H1 (cell line): ENCODE measurements at regions not wholly inside any gene's neighbourhood (a gene's known extent, or its start where the extent isn't known, plus 50 kb on each side); places are given as distances from the start of the nearest gene placed in this dataset.

Source experiments
- CTCF ChIA-PET: fragments of 300-600 bp; sonication (Branson Sonifier 250); formaldehyde crosslinking; loops from one replicate; lab custom pipeline; 2021; ENCODE audit not compliant: partially characterized antibody; lab: Charles Lee
- POLR2A ChIA-PET: fragments of 300-600 bp; sonication (Branson Sonifier 250); formaldehyde crosslinking; loops from one replicate; lab custom pipeline; 2021; ENCODE audit warnings: inconsistent platforms; ENCODE audit not compliant: partially characterized antibody; lab: Charles Lee
- DNase-seq, 2 experiments: peaks; one replicate each; pipeline versions ENCODE4 v3.0.0 to v3.0.0-alpha.2; 2010 to 2022; ENCODE audit warnings: low spot score in 2 of 2, low read depth in 1 of 2, mixed read lengths in 1 of 2
- FAIRE-seq: peaks from 2 replicates; lab custom pipeline; 2011; peaks lifted over from hg19 to GRCh38; lab: Jason Lieb, UNC
- H2AFZ ChIP-seq: 2 replicates; pipeline ENCODE4 v1.8.1; 2012; ENCODE audit warnings: low read length, inconsistent platforms
- H2AK5ac ChIP-seq: 2 replicates; pipeline ENCODE4 v1.6.1; 2013; ENCODE audit warnings: low read depth, low read length
- H2BK120ac ChIP-seq: replicated peaks from 2 replicates; pipeline ENCODE3; 2013; ENCODE audit warnings: low read depth, low read length, inconsistent platforms
- H2BK12ac ChIP-seq: 2 replicates; pipeline ENCODE4 v1.6.1; 2013; ENCODE audit warnings: low read depth, low read length
- H2BK15ac ChIP-seq: 2 replicates; pipeline ENCODE4 v1.6.1; 2013; ENCODE audit warnings: low read length
- H2BK20ac ChIP-seq: 2 replicates; pipeline ENCODE4 v1.6.1; 2013; ENCODE audit warnings: low read length
- H2BK5ac ChIP-seq: 2 replicates; pipeline ENCODE4 v1.6.1; 2013; ENCODE audit warnings: low read depth, low read length
- H3K14ac ChIP-seq: 2 replicates; pipeline ENCODE4 v1.6.1; 2013; ENCODE audit warnings: inconsistent platforms; ENCODE audit not compliant: insufficient read length
- H3K18ac ChIP-seq: 2 replicates; pipeline ENCODE4 v1.6.1; 2013; ENCODE audit warnings: low read length; ENCODE audit errors: extremely low read depth
- H3K23ac ChIP-seq: 2 replicates; pipeline ENCODE4 v1.6.1; 2013; ENCODE audit warnings: inconsistent platforms; ENCODE audit not compliant: insufficient read length
- H3K23me2 ChIP-seq: 2 replicates; pipeline ENCODE4 v1.6.1; 2013; ENCODE audit warnings: low read depth, low read length
- H3K27ac ChIP-seq: 2 replicates; pipeline ENCODE4 v1.6.1; 2011; ENCODE audit warnings: low read depth, low read length, inconsistent platforms
- H3K27me3 ChIP-seq, 4 experiments: replicated peaks in 1 of 4; 1 replicate in 1 of 4; 2 replicates in 3 of 4; pipeline versions ENCODE4 v1.6.1 to v1.8.1; 2011 to 2013; ENCODE audit warnings: low read length in 3 of 4, mild to moderate bottlenecking in 3 of 4, inconsistent platforms in 2 of 4, mixed read lengths in 2 of 4, moderate library complexity in 1 of 4; ENCODE audit not compliant: control insufficient read depth in 3 of 4, insufficient read depth in 3 of 4; ENCODE audit errors: extremely low read depth in 1 of 4
- H3K36me3 ChIP-seq, 4 experiments: 2 replicates each; pipeline versions ENCODE4 v1.6.1 to v1.8.1; 2011 to 2013; ENCODE audit warnings: mild to moderate bottlenecking in 4 of 4, low read length in 3 of 4, moderate library complexity in 2 of 4, control low read depth in 1 of 4, inconsistent platforms in 1 of 4; ENCODE audit not compliant: insufficient read depth in 4 of 4, control insufficient read depth in 2 of 4
- H3K4ac ChIP-seq: replicated peaks from 2 replicates; pipeline ENCODE3; 2013; ENCODE audit warnings: low read length, low read depth, mixed read lengths, inconsistent platforms; ENCODE audit not compliant: insufficient read length
- H3K4me1 ChIP-seq, 4 experiments: replicated peaks in 1 of 4; 1 replicate in 1 of 4; 2 replicates in 3 of 4; pipeline versions ENCODE4 v1.6.1 to v1.8.1; 2011 to 2013; ENCODE audit warnings: low read length in 3 of 4, inconsistent platforms in 2 of 4, mixed read lengths in 1 of 4; ENCODE audit not compliant: insufficient read depth in 4 of 4, control insufficient read depth in 3 of 4
- H3K4me2 ChIP-seq, 2 experiments: 2 replicates each; pipeline versions ENCODE4 v1.6.1 to v1.8.1; 2011 to 2013; ENCODE audit warnings: low read depth in 2 of 2, low read length in 2 of 2, control low read depth in 1 of 2, inconsistent platforms in 1 of 2, mild to moderate bottlenecking in 1 of 2; ENCODE audit not compliant: insufficient read depth in 1 of 2
- H3K4me3 ChIP-seq, 4 experiments: fragments of 200-600, 300-600 bp in 1 of 4; sonication (generic), shearing (Covaris generic), sonication (Bioruptor Twin) in 1 of 4; 2 replicates each; pipeline versions ENCODE4 v1.5.1 to v1.8.1; 2011 to 2016; ENCODE audit warnings: low read length in 4 of 4, low read depth in 3 of 4, control low read depth in 2 of 4, inconsistent platforms in 2 of 4, mild to moderate bottlenecking in 2 of 4, mixed read lengths in 1 of 4, moderate library complexity in 1 of 4; ENCODE audit not compliant: insufficient read depth in 2 of 4; ENCODE audit errors: extremely low read depth in 1 of 4
- H3K56ac ChIP-seq: replicated peaks from 2 replicates; pipeline ENCODE3; 2013; ENCODE audit warnings: low read depth, mild to moderate bottlenecking, mixed read lengths, low read length, inconsistent platforms; ENCODE audit not compliant: insufficient read length
- H3K79me1 ChIP-seq: 2 replicates; pipeline ENCODE4 v1.6.1; 2013; ENCODE audit warnings: low read depth, low read length, control low read depth
- H3K79me2 ChIP-seq, 2 experiments: 2 replicates each; pipeline versions ENCODE4 v1.6.1 to v1.8.1; 2012 to 2013; ENCODE audit warnings: low read length in 2 of 2, mild to moderate bottlenecking in 2 of 2, inconsistent platforms in 1 of 2; ENCODE audit not compliant: insufficient read depth in 2 of 2, control insufficient read depth in 1 of 2
- H3K9ac ChIP-seq, 4 experiments: replicated peaks in 1 of 4; 1 replicate in 1 of 4; 2 replicates in 3 of 4; pipeline versions ENCODE4 v1.6.1 to v1.8.1; 2011 to 2013; ENCODE audit warnings: low read depth in 3 of 4, low read length in 3 of 4, control low read depth in 2 of 4, mild to moderate bottlenecking in 2 of 4, moderate library complexity in 2 of 4, inconsistent platforms in 1 of 4; ENCODE audit errors: extremely low read depth in 1 of 4
- H3K9me3 ChIP-seq, 2 experiments: 2 replicates each; pipeline versions ENCODE4 v1.6.1 to v1.8.1; 2012 to 2013; ENCODE audit warnings: mild to moderate bottlenecking in 2 of 2, moderate library complexity in 2 of 2, control low read depth in 1 of 2, inconsistent platforms in 1 of 2, low read depth in 1 of 2, low read length in 1 of 2, mixed read lengths in 1 of 2; ENCODE audit not compliant: insufficient read depth in 2 of 2
- H4K20me1 ChIP-seq, 2 experiments: replicated peaks in 1 of 2; 2 replicates each; pipeline versions ENCODE3 to v1.8.1; 2011 to 2013; ENCODE audit warnings: inconsistent platforms in 2 of 2, low read length in 2 of 2, mild to moderate bottlenecking in 1 of 2; ENCODE audit not compliant: insufficient read depth in 2 of 2, control insufficient read depth in 1 of 2
- H4K5ac ChIP-seq: 2 replicates; pipeline ENCODE4 v1.6.1; 2013; ENCODE audit warnings: low read length, low read depth, mixed read lengths, inconsistent platforms; ENCODE audit not compliant: insufficient read length
- H4K8ac ChIP-seq: 2 replicates; pipeline ENCODE4 v1.8.0; 2013; ENCODE audit warnings: mild to moderate bottlenecking, moderate library complexity, low read length, inconsistent platforms; ENCODE audit not compliant: insufficient read depth; ENCODE audit errors: extremely low read depth
- H4K91ac ChIP-seq: replicated peaks from 2 replicates; pipeline ENCODE3; 2013; ENCODE audit warnings: low read length, mixed read lengths, inconsistent platforms; ENCODE audit not compliant: insufficient read length
- POU5F1 ChIP-seq: IDR thresholded peaks from 2 replicates; pipeline ENCODE4 v1.6.1; 2011; ENCODE audit warnings: low read depth, mild to moderate bottlenecking, low read length, moderate library complexity
- SIN3A ChIP-seq, 2 experiments: IDR thresholded peaks in 1 of 2; conservative IDR thresholded peaks in 1 of 2; 2 replicates each; pipeline ENCODE4 v1.6.1; 2011 to 2012; ENCODE audit warnings: low read length in 2 of 2, improper control_type of control experiment in 1 of 2, low read depth in 1 of 2, mild to moderate bottlenecking in 1 of 2
- SP2 ChIP-seq: IDR thresholded peaks from 2 replicates; pipeline ENCODE4 v1.6.1; 2012; ENCODE audit warnings: mild to moderate bottlenecking, low read length, inconsistent platforms
- TF ChIP-seq, protein P1 (sequence below), 3 experiments: IDR thresholded peaks; 1 replicate in 2 of 3; 2 replicates in 1 of 3; pipeline versions ENCODE4 v1.5.1 to v1.6.1; 2011; ENCODE audit warnings: low read length in 3 of 3, mild to moderate bottlenecking in 3 of 3, inconsistent platforms in 2 of 3, low read depth in 1 of 3, moderate library complexity in 1 of 3; ENCODE audit not compliant: insufficient read depth in 1 of 3; ENCODE audit errors: control extremely low read depth in 1 of 3
- TF ChIP-seq, protein P2 (sequence below): IDR thresholded peaks from 2 replicates; pipeline ENCODE4 v1.6.1; 2012; ENCODE audit warnings: inconsistent platforms

DNA sequence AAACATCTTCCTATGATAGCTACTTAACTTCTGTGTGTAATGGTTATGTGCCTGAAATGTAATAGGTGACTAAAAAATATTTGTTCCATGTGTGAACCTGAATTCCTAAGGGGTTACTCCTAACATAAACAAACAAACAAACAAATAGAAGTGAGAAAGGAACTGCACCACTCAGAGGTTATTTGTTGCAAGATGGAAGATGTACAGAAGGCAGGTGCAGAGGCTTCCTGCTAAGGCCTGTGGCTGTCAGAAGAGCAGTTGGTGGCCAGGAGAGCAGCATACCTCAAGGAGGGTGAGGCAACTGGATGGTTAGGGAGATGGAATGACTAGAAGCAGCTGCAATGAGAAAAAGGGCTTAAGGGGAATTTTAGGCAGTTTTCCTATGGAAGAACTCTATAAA lies 940.6 kb downstream of the TTLL7 start:
- no peaks in the 10 kb centered on the region; the same call in 1 of the 2 replicates for H3K79me1 ChIP-seq
- no peaks in the 10 kb centered on the region for H3K27me3 ChIP-seq
- no peak overlapping the region for H4K5ac ChIP-seq
- H3K9me3 ChIP-seq: no peaks in the 10 kb centered on the region
- ChIA-PET CTCF (no interaction called here), POLR2A (no interaction called here)
- no peaks in the 10 kb centered on the region for H3K36me3 ChIP-seq
- no peak overlapping the region for H2BK12ac ChIP-seq
- no peak overlapping the region for H3K18ac ChIP-seq
- H3K4me2 ChIP-seq: no peak overlapping the region
- no peak for FAIRE-seq
- H3K23ac ChIP-seq: no peak overlapping the region
- H2AFZ ChIP-seq: no peak overlapping the region
- no peaks in the 10 kb centered on the region for H3K4me1 ChIP-seq
- no peak overlapping the region for H3K14ac ChIP-seq
- H3K4ac ChIP-seq: no peak overlapping the region
- no peaks in the 10 kb centered on the region for H3K23me2 ChIP-seq
- no peak overlapping the region for H2BK5ac ChIP-seq
- no peak overlapping the region for H3K56ac ChIP-seq
- no peak overlapping the region for H2AK5ac ChIP-seq
- DNase-seq: no peak
- no peak overlapping the region for H4K91ac ChIP-seq
- no peak overlapping the region for H2BK20ac ChIP-seq
- no peak overlapping the region for H3K9ac ChIP-seq
- H3K27ac ChIP-seq: no peak overlapping the region
- TF ChIP-seq SP2 (no peak), SIN3A (conservative IDR thresholded peaks at IDR 0.05 in 1 of 2, IDR thresholded peaks at IDR 0.05 in 1 of 2; ENCODE audit: low read depth in 1 of 2, low read length in 2 of 2) (no peak), POU5F1 (no peak)
- TF ChIP-seq, protein P1, sequence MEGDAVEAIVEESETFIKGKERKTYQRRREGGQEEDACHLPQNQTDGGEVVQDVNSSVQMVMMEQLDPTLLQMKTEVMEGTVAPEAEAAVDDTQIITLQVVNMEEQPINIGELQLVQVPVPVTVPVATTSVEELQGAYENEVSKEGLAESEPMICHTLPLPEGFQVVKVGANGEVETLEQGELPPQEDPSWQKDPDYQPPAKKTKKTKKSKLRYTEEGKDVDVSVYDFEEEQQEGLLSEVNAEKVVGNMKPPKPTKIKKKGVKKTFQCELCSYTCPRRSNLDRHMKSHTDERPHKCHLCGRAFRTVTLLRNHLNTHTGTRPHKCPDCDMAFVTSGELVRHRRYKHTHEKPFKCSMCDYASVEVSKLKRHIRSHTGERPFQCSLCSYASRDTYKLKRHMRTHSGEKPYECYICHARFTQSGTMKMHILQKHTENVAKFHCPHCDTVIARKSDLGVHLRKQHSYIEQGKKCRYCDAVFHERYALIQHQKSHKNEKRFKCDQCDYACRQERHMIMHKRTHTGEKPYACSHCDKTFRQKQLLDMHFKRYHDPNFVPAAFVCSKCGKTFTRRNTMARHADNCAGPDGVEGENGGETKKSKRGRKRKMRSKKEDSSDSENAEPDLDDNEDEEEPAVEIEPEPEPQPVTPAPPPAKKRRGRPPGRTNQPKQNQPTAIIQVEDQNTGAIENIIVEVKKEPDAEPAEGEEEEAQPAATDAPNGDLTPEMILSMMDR (IDR thresholded peaks at IDR 0.05; ENCODE audit: control extremely low read depth in 1 of 3, insufficient read depth in 1 of 3, low read depth in 1 of 3, low read length in 3 of 3): no peak
- TF ChIP-seq, protein P2, sequence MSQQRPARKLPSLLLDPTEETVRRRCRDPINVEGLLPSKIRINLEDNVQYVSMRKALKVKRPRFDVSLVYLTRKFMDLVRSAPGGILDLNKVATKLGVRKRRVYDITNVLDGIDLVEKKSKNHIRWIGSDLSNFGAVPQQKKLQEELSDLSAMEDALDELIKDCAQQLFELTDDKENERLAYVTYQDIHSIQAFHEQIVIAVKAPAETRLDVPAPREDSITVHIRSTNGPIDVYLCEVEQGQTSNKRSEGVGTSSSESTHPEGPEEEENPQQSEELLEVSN: no peak
- no peak overlapping the region for H4K8ac ChIP-seq
- H2BK15ac ChIP-seq: no peak overlapping the region
- H3K79me2 ChIP-seq: no peaks in the 10 kb centered on the region
- no peak overlapping the region for H3K4me3 ChIP-seq
- H2BK120ac ChIP-seq: no peak overlapping the region
- no peaks in the 10 kb centered on the region for H4K20me1 ChIP-seq
